ENCODE measurements at regions not wholly inside any gene's neighbourhood (a gene's known extent, or its start where the extent isn't known, plus 50 kb on each side); places are given as distances from the start of the nearest gene placed in this dataset.

GRCh38 chr2:225793736-225794550, 394.4 kb downstream of the NYAP2 start:
- no peak for TF ChIP-seq CTCF (conservative IDR thresholded peaks at IDR 0.05)
- TF ChIP-seq ZFX (IDR thresholded peaks at IDR 0.05): no peak
